Body of pancreas (tissue), 4 donors: ENCODE measurements at regions not wholly inside any gene's neighbourhood (a gene's known extent, or its start where the extent isn't known, plus 50 kb on each side); places are given as distances from the start of the nearest gene placed in this dataset.

Source experiments
- ATAC-seq: fragments of 150-250 bp; one replicate; pipeline ENCODE4 v1.9.1; 2016
- DNase-seq, 4 donors: peaks; one replicate each; pipeline ENCODE4 v3.0.0-alpha.2; 2019
- H3K27ac ChIP-seq, 4 donors: fragments of 200-600 bp; sonication (generic); 1 replicate in 3 of 4; 2 replicates in 1 of 4; pipeline versions ENCODE4 v1.5.1 to v1.6.1; 2016 to 2019; ENCODE audit warnings: mild to moderate bottlenecking in 1 of 4, mixed read lengths in 1 of 4, moderate library complexity in 1 of 4
- H3K27me3 ChIP-seq, 2 donors: fragments of 200-600 bp; sonication (generic); one replicate each; pipeline ENCODE4 v1.6.0; 2016; ENCODE audit warnings: mild to moderate bottlenecking in 1 of 2
- H3K36me3 ChIP-seq, 2 donors: fragments of 200-600 bp; sonication (generic); replicated peaks in 1 of 2; 2 replicates each; pipeline ENCODE4 v1.5.1; 2016; ENCODE audit warnings: low read depth in 2 of 2; ENCODE audit not compliant: insufficient read depth in 1 of 2
- H3K4me1 ChIP-seq: fragments of 200-600 bp; sonication (generic); one replicate; pipeline ENCODE4 v1.6.0; 2016
- H3K4me3 ChIP-seq, 2 donors: fragments of 200-600 bp; sonication (generic); 1 replicate in 1 of 2; 2 replicates in 1 of 2; pipeline ENCODE4 v1.5.1; 2016 to 2019
- H3K9me3 ChIP-seq, 3 donors: fragments of 200-600 bp; sonication (generic); 1 replicate in 2 of 3; 2 replicates in 1 of 3; pipeline ENCODE4 v1.5.1; 2016
- CTCF ChIP-seq, 7 experiments: fragments of 450-650 bp in 4 of 7; fragments of 200-600 bp in 3 of 7; sonication (generic) in 3 of 7; IDR thresholded peaks; one replicate each; pipeline ENCODE4 v1.5.1; 2016 to 2019; ENCODE audit warnings: antibody characterized with exemption in 7 of 7
- POLR2A ChIP-seq, 3 donors: fragments of 450-650 bp; IDR thresholded peaks; one replicate each; pipeline ENCODE4 v1.6.1; 2016; ENCODE audit warnings: antibody characterized with exemption in 3 of 3, mild to moderate bottlenecking in 2 of 3
- WGBS, 2 donors: methylation state at CpG; one replicate each; pipeline ENCODE4 v1.1.5; 2017; 5-methylcytosine and 5-hydroxymethylcytosine counted together
- intact Hi-C: fragments of 100-400 bp; cut with DNase I; formaldehyde crosslinking; loops from one replicate; pipeline ENCODE4 v1.15.1; 2023

GRCh38 chr16:26747760-26748159 lies 319.0 kb upstream of the C16orf82 start:
- no peak for DNase-seq
- H3K27ac ChIP-seq = no peak overlapping the region
- WGBS, 2 donors = 38 to 42% methylated on average over 4 of the region's 4 CpGs
- no peaks in the 10 kb centered on the region for H3K4me1 ChIP-seq
- H3K36me3 ChIP-seq = no peaks in the 10 kb centered on the region
- no peaks in the 10 kb centered on the region for H3K9me3 ChIP-seq
- no peak for TF ChIP-seq POLR2A (IDR thresholded peaks at IDR 0.05)
- TF ChIP-seq CTCF (IDR thresholded peaks at IDR 0.05) = no peak
- H3K4me3 ChIP-seq = no peak overlapping the region
- intact Hi-C loops = no loop called here
- no peak for ATAC-seq
- H3K27me3 ChIP-seq = no peaks in the 10 kb centered on the region

- TF ChIP-seq CTCF (IDR thresholded peaks at IDR 0.05) = no peak
- Histone ChIP-seq H3K36me3 (no peaks in the 10 kb centered on the region), H3K4me3 (no peak overlapping the region), H3K27me3 (no peaks in the 10 kb centered on the region), H3K9me3 (no peaks in the 10 kb centered on the region), H3K27ac (no peak overlapping the region), H3K4me1 (no peaks in the 10 kb centered on the region)
- ATAC-seq (no peak), DNase-seq (no peak)
- intact Hi-C loops = no loop called here
- 23 to 36% methylated on average over 2 of the region's 2 CpGs for WGBS, 2 donors
Measured at GRCh38 chr16:26749072-26749471, 317.7 kb upstream of the C16orf82 start.

- intact Hi-C loops = no loop called here
- ATAC-seq = no peak
- 76 to 82% methylated on average over 2 of the region's 2 CpGs for WGBS, 2 donors
Measured at GRCh38 chr16:26752166-26752565, 314.6 kb upstream of the C16orf82 start.

GRCh38 chr16:26756633-26757032 lies 310.1 kb upstream of the C16orf82 start:
- no peaks in the 10 kb centered on the region for H3K9me3 ChIP-seq
- intact Hi-C loops = no loop called here
- 0 to 15% methylated on average over 1 of the region's 1 CpG for WGBS, 2 donors

More at GRCh38 chr16:26752166-26752565, 314.6 kb upstream of the C16orf82 start:
- DNase-seq = no peak
- no peaks in the 10 kb centered on the region for H3K27me3 ChIP-seq
- H3K27ac ChIP-seq = no peak overlapping the region
- no peak overlapping the region for H3K4me3 ChIP-seq
- no peak for TF ChIP-seq POLR2A (IDR thresholded peaks at IDR 0.05)
- no peak for TF ChIP-seq CTCF (IDR thresholded peaks at IDR 0.05)
- no peaks in the 10 kb centered on the region for H3K4me1 ChIP-seq
- H3K36me3 ChIP-seq = no peaks in the 10 kb centered on the region
- H3K9me3 ChIP-seq = no peaks in the 10 kb centered on the region

More at GRCh38 chr16:26756633-26757032, 310.1 kb upstream of the C16orf82 start:
- Histone ChIP-seq H3K4me1 (no peaks in the 10 kb centered on the region), H3K27me3 (no peaks in the 10 kb centered on the region), H3K4me3 (no peak overlapping the region), H3K27ac (no peak overlapping the region), H3K36me3 (no peaks in the 10 kb centered on the region)
- no peak for ATAC-seq
- no peak for TF ChIP-seq POLR2A (IDR thresholded peaks at IDR 0.05)
- no peak for TF ChIP-seq CTCF (IDR thresholded peaks at IDR 0.05)
- DNase-seq = no peak
